GM12878 (cell line): ENCODE measurements at regions not wholly inside any gene's neighbourhood (a gene's known extent, or its start where the extent isn't known, plus 50 kb on each side); places are given as distances from the start of the nearest gene placed in this dataset.

ENCODE experiments used
- ATAC-seq: fragments of 200-7000 bp; cut with Tn5 transposase; 3 replicates; pipeline ENCODE4 v1.9.1; 2020; ENCODE audit warnings: mild to moderate bottlenecking, moderate library complexity
- BruUV-seq: library from RNA; stranded (reverse); fragments of 400-500 nt; replicated peaks from 2 replicates; lab custom pipeline; 2021; lab: Mats Ljungman, UMichigan
- CTCF ChIA-PET: fragments of 300-600 bp; sonication (Branson Sonifier 250); formaldehyde crosslinking; extraction: SDS; loops from one replicate; lab custom pipeline; 2021; ENCODE audit warnings: inconsistent platforms; lab: Yijun Ruan, JAX
- POLR2A ChIA-PET: fragments of 350-600 bp; formaldehyde crosslinking; extraction: SDS; loops from one replicate; lab custom pipeline; 2021; ENCODE audit warnings: inconsistent platforms; lab: Charles Lee
- RAD21 ChIA-PET: fragments of 300-600 bp; sonication (Branson Sonifier 250); formaldehyde crosslinking; loops from one replicate; lab custom pipeline; 2023; ENCODE audit warnings: antibody characterized with exemption; ENCODE audit not compliant: unreplicated experiment; lab: Charles Lee
- SMC1A ChIA-PET: fragments of 300-600 bp; sonication (Branson Sonifier 250); formaldehyde crosslinking; loops from one replicate; lab custom pipeline; 2023; ENCODE audit not compliant: unreplicated experiment, uncharacterized antibody; lab: Charles Lee
- DNase-seq: peaks from one replicate; pipeline ENCODE4 v3.0.0-alpha.2; 2011; ENCODE audit warnings: low read depth, low spot score
- FAIRE-seq: peaks from 3 replicates; lab custom pipeline; 2011; peaks lifted over from hg19 to GRCh38; lab: Jason Lieb, UNC
- H2AFZ ChIP-seq: 2 replicates; pipeline ENCODE4 v1.6.0; 2011; ENCODE audit warnings: low read depth, low read length, control low read depth; ENCODE audit not compliant: control insufficient read depth
- H3K27ac ChIP-seq: 2 replicates; pipeline ENCODE4 v1.5.1; 2011; ENCODE audit warnings: control low read depth; ENCODE audit not compliant: control insufficient read depth, insufficient read depth
- H3K27me3 ChIP-seq, 2 experiments: replicated peaks in 1 of 2; 2 replicates each; pipeline versions ENCODE4 v1.6.0 to v1.6.1; 2011; ENCODE audit warnings: low read length in 1 of 2; ENCODE audit not compliant: control insufficient read depth in 2 of 2, insufficient read depth in 2 of 2
- H3K36me3 ChIP-seq, 2 experiments: 2 replicates each; pipeline ENCODE4 v1.5.1; 2011; ENCODE audit warnings: low read length in 1 of 2; ENCODE audit not compliant: control insufficient read depth in 2 of 2, insufficient read depth in 2 of 2
- H3K4me1 ChIP-seq: 2 replicates; pipeline ENCODE4 v1.6.1; 2011; ENCODE audit warnings: mild to moderate bottlenecking, low read length, moderate library complexity, mixed read lengths; ENCODE audit not compliant: control insufficient read depth, insufficient read depth
- H3K4me2 ChIP-seq: 2 replicates; pipeline ENCODE4 v1.6.0; 2011; ENCODE audit warnings: control low read depth; ENCODE audit not compliant: control insufficient read depth, insufficient read depth
- H3K4me3 ChIP-seq: fragments of 200-600 bp; sonication (generic); 2 replicates; pipeline ENCODE4 v1.5.1; 2016
- H3K79me2 ChIP-seq: 2 replicates; pipeline ENCODE4 v1.6.0; 2011; ENCODE audit warnings: low read length; ENCODE audit not compliant: control insufficient read depth, insufficient read depth
- H3K9ac ChIP-seq: 2 replicates; pipeline ENCODE4 v1.8.0; 2011; ENCODE audit warnings: low read length, control low read depth, mixed read lengths; ENCODE audit not compliant: control insufficient read depth, insufficient read depth
- H3K9me3 ChIP-seq: replicated peaks from 3 replicates; pipeline ENCODE4 v1.5.1; 2011; ENCODE audit warnings: mild to moderate bottlenecking, low read length; ENCODE audit not compliant: control insufficient read depth, insufficient read depth
- H4K20me1 ChIP-seq: 2 replicates; pipeline ENCODE4 v1.6.0; 2011; ENCODE audit not compliant: control insufficient read depth, insufficient read depth
- GATAD2B ChIP-seq: fragments of 450-650 bp; conservative IDR thresholded peaks from 2 replicates; pipeline ENCODE4 v1.6.1; 2017; ENCODE audit warnings: low read depth, mild to moderate bottlenecking, moderate library complexity
- HDAC6 ChIP-seq: fragments of 200-600 bp; sonication (generic); IDR thresholded peaks from one replicate; pipeline ENCODE4 v1.8.0; 2017; ENCODE audit warnings: antibody characterized with exemption; ENCODE audit not compliant: unreplicated experiment
- IKZF1 ChIP-seq: fragments of 450-650 bp; conservative IDR thresholded peaks from 2 replicates; pipeline ENCODE4 v1.6.1; 2017; ENCODE audit warnings: antibody characterized with exemption, mild to moderate bottlenecking
- MTA2 ChIP-seq: fragments of 450-650 bp; IDR thresholded peaks from 2 replicates; pipeline ENCODE4 v1.6.1; 2016; ENCODE audit warnings: low read depth, mild to moderate bottlenecking, moderate library complexity
- NBN ChIP-seq: fragments of 450-650 bp; IDR thresholded peaks from 2 replicates; pipeline ENCODE4 v1.6.1; 2016
- NFIC ChIP-seq: IDR thresholded peaks from 2 replicates; pipeline ENCODE4 v1.6.1; 2012; ENCODE audit warnings: low read depth, mild to moderate bottlenecking, inconsistent platforms, low read length, moderate library complexity
- NFXL1 ChIP-seq: fragments of 450-650 bp; IDR thresholded peaks from 2 replicates; pipeline ENCODE4 v1.6.1; 2017; ENCODE audit warnings: antibody characterized with exemption, mild to moderate bottlenecking, borderline replicate concordance
- NR2F1 ChIP-seq: fragments of 450-650 bp; conservative IDR thresholded peaks from 2 replicates; pipeline ENCODE4 v1.6.1; 2017; ENCODE audit warnings: mild to moderate bottlenecking
- POU2F2 ChIP-seq: IDR thresholded peaks from 3 replicates; pipeline ENCODE4 v1.6.1; 2011; ENCODE audit warnings: low read depth, mild to moderate bottlenecking, low read length, borderline replicate concordance
- RCOR1 ChIP-seq: conservative IDR thresholded peaks from 2 replicates; pipeline ENCODE4 v1.6.1; 2012; ENCODE audit warnings: low read depth, low read length, improper control_type of control experiment
- SPI1 ChIP-seq: IDR thresholded peaks from 2 replicates; pipeline ENCODE4 v1.6.1; 2011; ENCODE audit warnings: low read depth, mild to moderate bottlenecking, low read length, moderate library complexity, borderline replicate concordance; ENCODE audit not compliant: insufficient read depth
- TCF7 ChIP-seq: IDR thresholded peaks from 2 replicates; pipeline ENCODE4 v1.6.1; 2014; ENCODE audit warnings: antibody characterized with exemption, borderline replicate concordance
- YBX1 ChIP-seq: fragments of 450-650 bp; IDR thresholded peaks from 2 replicates; pipeline ENCODE4 v1.6.1; 2016; ENCODE audit warnings: antibody characterized with exemption
- ZNF217 ChIP-seq: fragments of 450-650 bp; IDR thresholded peaks from 2 replicates; pipeline ENCODE4 v1.6.1; 2017; ENCODE audit warnings: antibody characterized with exemption, mild to moderate bottlenecking
- WGBS: methylation state at CpG from one replicate; pipeline ENCODE4 v1.1.6; 2016; ENCODE audit warnings: low lambda C conversion rate; ENCODE audit not compliant: insufficient replicate concordance, insufficient coverage; ENCODE audit errors: missing lambda C conversion rate; 5-methylcytosine and 5-hydroxymethylcytosine counted together
- in situ Hi-C: fragments of 300-500 bp; cut with MboI; formaldehyde crosslinking; loops from 9 replicates; pipeline ENCODE4 v1.14.3; 2018; ENCODE audit warnings: mixed read lengths
- intact Hi-C: fragments of 100-400 bp; cut with micrococcal nuclease; formaldehyde crosslinking; loops from one replicate; pipeline ENCODE4 v1.14.2; 2022; ENCODE audit not compliant: unreplicated experiment
- TF ChIP-seq, protein P1 (sequence below): fragments of 450-650 bp; IDR thresholded peaks from 2 replicates; pipeline ENCODE4 v1.6.1; 2017; ENCODE audit warnings: mild to moderate bottlenecking, moderate library complexity

DNA sequence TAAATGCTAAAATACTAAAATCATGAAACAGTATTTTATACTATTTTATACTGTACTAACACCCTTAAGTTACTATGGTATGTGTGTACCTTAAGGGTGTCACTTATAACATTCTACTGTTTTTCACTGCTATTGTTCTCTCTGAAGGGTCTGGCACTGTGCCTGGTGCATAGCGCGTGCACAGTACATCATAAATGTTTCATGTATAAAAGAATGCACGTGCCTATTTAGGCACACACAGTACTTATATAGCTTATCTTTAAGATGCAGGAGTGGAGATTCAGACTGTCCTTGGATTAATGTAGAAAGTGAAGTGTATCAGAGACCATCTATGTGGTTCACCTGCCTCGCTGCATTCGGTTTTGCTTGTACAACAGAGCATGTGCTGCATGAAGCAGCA, 64.0 kb upstream of the SGK1 start:
- RAD21 ChIA-PET = no interaction called here
- no peak for DNase-seq
- no TSS peak for BruUV-seq
- WGBS = 76% methylated on average over 5 of the region's 5 CpGs
- POLR2A ChIA-PET = interaction anchor here (0.6 kb wide), 1 partner anchor 10 kb away, joined by 4 read pairs; no protein-coding TSS in a partner anchor
- intact Hi-C loops = no loop called here
- H2AFZ ChIP-seq = no peak overlapping the region
- CTCF ChIA-PET = interaction anchor here (0.9 kb wide), 1 partner anchor 11 kb away, joined by 3 read pairs; no protein-coding TSS in a partner anchor
- H3K79me2 ChIP-seq = no peaks in the 10 kb centered on the region
- FAIRE-seq = no peak
- no peak overlapping the region for H3K27ac ChIP-seq
- no peaks in the 10 kb centered on the region for H3K27me3 ChIP-seq
- H3K4me3 ChIP-seq = no peak overlapping the region
- H3K9me3 ChIP-seq = no peaks in the 10 kb centered on the region; the same call in 1 of the 3 replicates
- SMC1A ChIA-PET = interaction anchor here (1.0 to 3.8 kb wide), 6 partner anchors 9 to 54 kb away, joined by 4 to 13 read pairs (median 7); no protein-coding TSS in a partner anchor
- TF ChIP-seq TCF7 = no peak
- no peak for TF ChIP-seq NFIC
- no peak for TF ChIP-seq IKZF1
- TF ChIP-seq POU2F2 = no peak
- TF ChIP-seq SPI1 = no peak
- TF ChIP-seq NFXL1 = no peak
- TF ChIP-seq YBX1 = no peak
- H3K4me1 ChIP-seq = peaks cover 10% of the 10 kb centered on the region
- H4K20me1 ChIP-seq = no peaks in the 10 kb centered on the region
- H3K4me2 ChIP-seq = no peak overlapping the region
- H3K36me3 ChIP-seq = no peaks in the 10 kb centered on the region
- no peak overlapping the region for H3K9ac ChIP-seq
- ATAC-seq = no peak
- in situ Hi-C loops = no loop called here

DNA sequence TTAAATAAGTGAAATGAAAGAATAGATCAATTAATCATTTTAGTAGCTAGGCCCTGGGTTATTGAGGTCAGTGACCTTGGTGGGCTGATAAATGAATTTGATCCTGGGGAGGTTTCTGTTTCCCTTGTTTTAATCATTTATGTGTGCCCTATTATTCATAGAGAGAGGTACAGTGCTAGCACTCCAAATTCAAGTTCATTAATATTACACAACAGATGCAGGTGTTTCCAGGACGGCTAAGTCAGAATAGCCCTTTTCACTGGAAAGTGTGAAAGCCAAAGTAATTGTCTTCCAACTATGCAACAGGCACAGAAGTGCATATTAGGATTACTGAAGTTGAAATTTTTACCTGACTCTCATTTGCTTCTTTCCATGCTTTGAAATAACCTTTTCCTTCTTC, 61.7 kb upstream of the SGK1 start:
- H3K4me3 ChIP-seq = no peak overlapping the region
- ChIA-PET SMC1A (interaction anchor here (0.8 to 3.8 kb wide), 5 partner anchors 10 to 667 kb away, joined by 3 to 10 read pairs (median 3); no protein-coding TSS in a partner anchor), RAD21 (interaction anchor here (0.6 to 1.5 kb wide), 4 partner anchors 26 to 249 kb away, joined by 3 read pairs; no protein-coding TSS in a partner anchor), CTCF (interaction anchor here (0.6 to 2.0 kb wide), 4 partner anchors 8 to 518 kb away, joined by 3 to 5 read pairs (median 3); no protein-coding TSS in a partner anchor), POLR2A (interaction anchor here (0.5 to 1.1 kb wide), 3 partner anchors 57 to 1631 kb away, joined by 3 read pairs; no protein-coding TSS in a partner anchor)
- H3K4me2 ChIP-seq = 0 out of 2 replicates have a peak overlapping the region, but pooled peaks have one; percentile 11
- ATAC-seq (peak; percentile 3; the same call in 2 of the 3 replicates), FAIRE-seq (no peak), DNase-seq (no peak)
- no peaks in the 10 kb centered on the region; the same call in 1 of the 3 replicates for H3K9me3 ChIP-seq
- H3K36me3 ChIP-seq = no peaks in the 10 kb centered on the region
- intact Hi-C loops (loop anchor here (2.0 to 10.0 kb wide), 2 partner anchors 57 to 425 kb away; partner anchors contain the start of gene TBPL1), in situ Hi-C loops (no loop called here)
- H3K27ac ChIP-seq = peak overlapping the region; percentile 45; the same call in 1 of the 2 replicates
- peak overlapping the region; percentile 93 for H2AFZ ChIP-seq
- no peaks in the 10 kb centered on the region for H3K79me2 ChIP-seq
- no TSS peak for BruUV-seq
- whole genome bisulfite sequencing = 100% methylated on average over 1 of the region's 1 CpG
- peaks cover 14% of the 10 kb centered on the region for H3K4me1 ChIP-seq
- no peaks in the 10 kb centered on the region for H3K27me3 ChIP-seq
- no peak overlapping the region for H3K9ac ChIP-seq
- no peaks in the 10 kb centered on the region for H4K20me1 ChIP-seq
- 0 out of 2 replicates have a peak, but pooled peaks have one; percentile 42 for TF ChIP-seq ZNF217
- TF ChIP-seq NR2F1 = peak; percentile 76
- TF ChIP-seq MTA2 = no peak
- 0 out of 2 replicates have a peak, but pooled peaks have one; percentile 3 for TF ChIP-seq NBN
- TF ChIP-seq GATAD2B = no peak
- TF ChIP-seq RCOR1 = no peak
- TF ChIP-seq HDAC6 = no peak
- TF ChIP-seq, protein P1, sequence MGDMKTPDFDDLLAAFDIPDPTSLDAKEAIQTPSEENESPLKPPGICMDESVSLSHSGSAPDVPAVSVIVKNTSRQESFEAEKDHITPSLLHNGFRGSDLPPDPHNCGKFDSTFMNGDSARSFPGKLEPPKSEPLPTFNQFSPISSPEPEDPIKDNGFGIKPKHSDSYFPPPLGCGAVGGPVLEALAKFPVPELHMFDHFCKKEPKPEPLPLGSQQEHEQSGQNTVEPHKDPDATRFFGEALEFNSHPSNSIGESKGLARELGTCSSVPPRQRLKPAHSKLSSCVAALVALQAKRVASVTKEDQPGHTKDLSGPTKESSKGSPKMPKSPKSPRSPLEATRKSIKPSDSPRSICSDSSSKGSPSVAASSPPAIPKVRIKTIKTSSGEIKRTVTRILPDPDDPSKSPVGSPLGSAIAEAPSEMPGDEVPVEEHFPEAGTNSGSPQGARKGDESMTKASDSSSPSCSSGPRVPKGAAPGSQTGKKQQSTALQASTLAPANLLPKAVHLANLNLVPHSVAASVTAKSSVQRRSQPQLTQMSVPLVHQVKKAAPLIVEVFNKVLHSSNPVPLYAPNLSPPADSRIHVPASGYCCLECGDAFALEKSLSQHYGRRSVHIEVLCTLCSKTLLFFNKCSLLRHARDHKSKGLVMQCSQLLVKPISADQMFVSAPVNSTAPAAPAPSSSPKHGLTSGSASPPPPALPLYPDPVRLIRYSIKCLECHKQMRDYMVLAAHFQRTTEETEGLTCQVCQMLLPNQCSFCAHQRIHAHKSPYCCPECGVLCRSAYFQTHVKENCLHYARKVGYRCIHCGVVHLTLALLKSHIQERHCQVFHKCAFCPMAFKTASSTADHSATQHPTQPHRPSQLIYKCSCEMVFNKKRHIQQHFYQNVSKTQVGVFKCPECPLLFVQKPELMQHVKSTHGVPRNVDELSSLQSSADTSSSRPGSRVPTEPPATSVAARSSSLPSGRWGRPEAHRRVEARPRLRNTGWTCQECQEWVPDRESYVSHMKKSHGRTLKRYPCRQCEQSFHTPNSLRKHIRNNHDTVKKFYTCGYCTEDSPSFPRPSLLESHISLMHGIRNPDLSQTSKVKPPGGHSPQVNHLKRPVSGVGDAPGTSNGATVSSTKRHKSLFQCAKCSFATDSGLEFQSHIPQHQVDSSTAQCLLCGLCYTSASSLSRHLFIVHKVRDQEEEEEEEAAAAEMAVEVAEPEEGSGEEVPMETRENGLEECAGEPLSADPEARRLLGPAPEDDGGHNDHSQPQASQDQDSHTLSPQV = no peak
